Loucy (cell line): ENCODE measurements at regions not wholly inside any gene's neighbourhood (a gene's known extent, or its start where the extent isn't known, plus 50 kb on each side); places are given as distances from the start of the nearest gene placed in this dataset.

ENCODE experiments used
- CTCF ChIP-seq: fragments of 200-600 bp; sonication (generic); conservative IDR thresholded peaks from 2 replicates; pipeline ENCODE4 v1.5.1; 2014; ENCODE audit warnings: mild to moderate bottlenecking, antibody characterized with exemption, low read length
- EZH2phosphoT487 ChIP-seq: fragments of 200-600 bp; IDR thresholded peaks from 2 replicates; pipeline ENCODE4 v1.6.1; 2018; ENCODE audit warnings: antibody characterized with exemption, mild to moderate bottlenecking, moderate library complexity, borderline replicate concordance

GRCh38 chr1:60483509-60483908 lies 409.9 kb upstream of the C1orf87 start:
- no peak for TF ChIP-seq CTCF
- no peak for TF ChIP-seq EZH2phosphoT487
